GM12873 (cell line): ENCODE measurements at regions not wholly inside any gene's neighbourhood (a gene's known extent, or its start where the extent isn't known, plus 50 kb on each side); places are given as distances from the start of the nearest gene placed in this dataset.

ENCODE experiments used
- TF ChIP-seq, protein P1 (sequence below): IDR thresholded peaks from 2 replicates; pipeline ENCODE4 v1.5.1; 2012; ENCODE audit warnings: low read depth, mild to moderate bottlenecking, moderate library complexity, low read length, control low read depth; ENCODE audit not compliant: insufficient read depth; ENCODE audit errors: missing control alignments

DNA sequence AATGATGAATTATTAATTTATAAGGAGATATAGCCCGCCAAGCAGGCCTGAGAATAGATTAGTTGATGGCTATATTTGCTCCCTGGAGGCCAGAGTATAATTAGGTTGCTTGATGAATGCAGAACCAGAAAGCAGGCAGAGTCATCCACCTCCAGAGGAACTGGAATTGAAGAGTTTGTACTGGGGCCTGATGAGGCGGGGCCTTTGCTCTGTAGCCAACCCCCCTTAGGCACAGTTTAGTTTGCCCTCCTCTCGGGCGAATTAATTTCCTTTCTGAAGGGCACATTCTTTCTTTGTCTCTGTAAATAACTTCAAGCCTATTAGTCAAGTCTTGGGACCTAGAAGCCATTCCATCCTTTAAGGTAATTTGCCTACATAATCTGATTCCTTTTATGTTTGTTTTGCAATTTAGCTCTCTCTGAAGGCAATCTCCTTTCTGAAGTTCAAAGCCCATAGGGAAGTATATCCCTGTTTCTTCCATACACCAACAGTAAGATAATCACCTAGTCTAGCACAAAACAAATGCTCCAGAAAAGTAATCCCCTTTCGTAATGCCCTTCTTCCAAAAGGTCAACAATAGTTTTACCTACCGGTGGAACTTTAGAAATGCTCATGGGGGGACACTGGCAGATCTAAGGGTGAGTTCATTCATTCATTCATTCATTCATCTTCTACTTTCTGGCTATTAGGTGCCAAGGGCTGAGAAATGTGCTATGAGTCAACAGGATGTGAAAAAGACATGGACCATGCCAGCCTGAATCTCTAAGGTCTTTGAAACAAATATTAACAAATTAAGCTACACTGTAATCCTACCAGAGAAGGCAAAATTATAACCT is 84.8 kb upstream of the NUDT4 start:
- TF ChIP-seq, protein P1, sequence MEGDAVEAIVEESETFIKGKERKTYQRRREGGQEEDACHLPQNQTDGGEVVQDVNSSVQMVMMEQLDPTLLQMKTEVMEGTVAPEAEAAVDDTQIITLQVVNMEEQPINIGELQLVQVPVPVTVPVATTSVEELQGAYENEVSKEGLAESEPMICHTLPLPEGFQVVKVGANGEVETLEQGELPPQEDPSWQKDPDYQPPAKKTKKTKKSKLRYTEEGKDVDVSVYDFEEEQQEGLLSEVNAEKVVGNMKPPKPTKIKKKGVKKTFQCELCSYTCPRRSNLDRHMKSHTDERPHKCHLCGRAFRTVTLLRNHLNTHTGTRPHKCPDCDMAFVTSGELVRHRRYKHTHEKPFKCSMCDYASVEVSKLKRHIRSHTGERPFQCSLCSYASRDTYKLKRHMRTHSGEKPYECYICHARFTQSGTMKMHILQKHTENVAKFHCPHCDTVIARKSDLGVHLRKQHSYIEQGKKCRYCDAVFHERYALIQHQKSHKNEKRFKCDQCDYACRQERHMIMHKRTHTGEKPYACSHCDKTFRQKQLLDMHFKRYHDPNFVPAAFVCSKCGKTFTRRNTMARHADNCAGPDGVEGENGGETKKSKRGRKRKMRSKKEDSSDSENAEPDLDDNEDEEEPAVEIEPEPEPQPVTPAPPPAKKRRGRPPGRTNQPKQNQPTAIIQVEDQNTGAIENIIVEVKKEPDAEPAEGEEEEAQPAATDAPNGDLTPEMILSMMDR: no peak

- TF ChIP-seq, protein P1: no peak
Measured at GRCh38 chr12:93297032-93297431, 80.7 kb upstream of the NUDT4 start.

DNA sequence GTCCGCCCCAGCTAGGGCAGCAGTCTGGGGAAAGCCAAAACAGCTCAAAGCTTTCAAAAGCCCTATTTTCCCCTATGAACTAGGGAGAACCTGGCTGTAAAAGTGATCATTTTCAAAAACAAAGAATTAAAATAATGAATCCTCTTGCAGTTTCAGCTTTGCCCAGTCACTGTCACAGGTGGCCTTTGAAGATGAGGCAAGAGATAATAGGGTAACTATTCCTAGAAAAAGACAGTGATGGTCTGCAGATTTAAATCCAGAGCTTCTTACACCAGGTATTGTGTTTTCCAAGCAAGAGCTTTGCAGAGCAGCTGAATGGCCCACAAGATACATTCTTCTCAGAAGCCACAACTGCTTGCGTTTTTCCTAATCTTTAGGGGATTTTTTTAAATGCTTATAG is 80.2 kb upstream of the NUDT4 start:
- TF ChIP-seq, protein P1: no peak

GRCh38 chr12:93299262-93299846 is 78.4 kb upstream of the NUDT4 start:
- TF ChIP-seq, protein P1: no peak

DNA sequence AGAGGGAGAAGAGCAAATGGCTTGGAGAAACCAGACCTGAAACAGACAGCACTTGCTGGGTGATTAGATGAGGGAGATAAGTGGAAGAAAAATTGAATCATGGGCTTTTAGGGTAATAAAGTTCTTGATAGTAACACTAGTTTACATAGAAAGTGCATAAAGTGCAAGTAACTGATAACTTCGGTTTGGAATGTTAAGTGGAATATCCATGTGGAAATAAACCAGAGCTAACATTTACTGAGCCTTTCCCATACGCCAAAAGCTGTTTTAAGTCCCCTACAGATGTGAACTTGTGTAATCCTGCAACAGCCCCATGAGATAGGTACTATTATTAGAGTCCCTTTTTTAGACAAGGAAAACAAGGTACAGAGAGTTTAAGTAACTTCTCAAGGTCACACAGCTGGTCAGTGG is 77.1 kb upstream of the NUDT4 start:
- TF ChIP-seq, protein P1: no peak

DNA sequence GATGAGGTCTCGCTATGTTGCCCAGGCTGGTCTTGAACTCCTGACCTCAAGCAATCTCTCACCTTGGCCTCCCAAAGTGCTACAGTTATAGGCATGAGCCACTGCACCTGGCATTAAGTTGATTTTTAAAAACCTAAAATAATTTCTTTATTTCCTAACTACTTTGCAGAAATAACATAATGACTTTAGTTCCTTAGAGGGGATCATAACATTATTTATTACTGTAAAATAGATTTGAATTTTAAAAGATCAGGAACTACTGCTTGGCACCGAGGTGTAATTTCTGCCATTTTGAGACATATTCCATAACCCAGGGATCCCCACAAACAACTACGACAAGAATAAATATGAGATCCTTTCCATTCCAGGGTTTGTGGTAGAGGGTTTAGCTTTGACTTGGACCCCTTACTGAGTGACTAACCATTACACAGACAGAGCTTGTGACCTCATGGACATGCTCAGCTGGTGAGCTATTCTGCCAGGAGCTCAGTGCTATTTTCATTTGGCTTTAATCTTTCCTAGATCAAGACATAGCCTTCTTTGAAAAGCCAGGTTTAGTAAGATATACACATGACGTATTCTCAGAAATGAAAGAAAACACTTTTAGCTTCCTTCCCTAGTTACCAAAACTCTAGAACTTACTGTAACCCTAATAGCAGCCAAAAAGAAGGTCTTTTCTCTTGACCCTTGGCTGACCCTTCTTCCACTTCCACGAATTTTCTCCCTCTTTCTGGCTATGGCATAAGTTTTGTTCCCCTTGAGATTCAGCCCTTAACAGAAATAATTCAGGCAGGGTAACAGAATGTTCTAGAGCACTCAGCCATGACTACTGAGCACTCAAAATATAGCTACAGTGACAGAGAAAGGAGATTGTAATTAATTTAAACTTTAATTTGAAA is 75.1 kb upstream of the NUDT4 start:
- TF ChIP-seq, protein P1: no peak

GRCh38 chr12:93306636-93307035 is 71.1 kb upstream of the NUDT4 start:
- TF ChIP-seq, protein P1: no peak
